Activated CD4-positive, alpha-beta T cell treated with anti-CD3 and anti-CD28 coated beads, Interleukin-2, amount 10 ng/mL, durations not matched to agents 7 days and 5 days (primary cell): ENCODE measurements at regions not wholly inside any gene's neighbourhood (a gene's known extent, or its start where the extent isn't known, plus 50 kb on each side); places are given as distances from the start of the nearest gene placed in this dataset.

ENCODE experiments used
- CTCF ChIA-PET: fragments of 350-600 bp; sonication (Branson Sonifier 250); formaldehyde crosslinking; loops from one replicate; lab custom pipeline; 2021; ENCODE audit warnings: antibody characterized with exemption; lab: Charles Lee
- POLR2A ChIA-PET: fragments of 350-600 bp; sonication (Branson Sonifier 250); formaldehyde crosslinking; loops from one replicate; lab custom pipeline; 2021; ENCODE audit warnings: antibody characterized with exemption; lab: Charles Lee
- DNase-seq: peaks from one replicate; pipeline ENCODE4 v3.0.0-alpha.2; 2020
- H3K27ac Mint-ChIP-seq: one replicate; pipeline ENCODE4 v1.8.0; 2021; ENCODE audit warnings: mild to moderate bottlenecking, moderate library complexity, mixed read lengths
- H3K27me3 Mint-ChIP-seq: one replicate; pipeline ENCODE4 v1.8.0; 2021; ENCODE audit warnings: mixed read lengths
- H3K36me3 Mint-ChIP-seq: one replicate; pipeline ENCODE4 v1.8.0; 2021; ENCODE audit warnings: low read depth, mixed read lengths
- H3K4me1 Mint-ChIP-seq: one replicate; pipeline ENCODE4 v1.8.0; 2021; ENCODE audit warnings: mixed read lengths
- H3K4me3 Mint-ChIP-seq: one replicate; pipeline ENCODE4 v1.8.0; 2021; ENCODE audit warnings: mild to moderate bottlenecking, moderate library complexity, mixed read lengths
- H3K9me3 Mint-ChIP-seq: one replicate; pipeline ENCODE4 v1.8.0; 2021; ENCODE audit warnings: mixed read lengths

DNA sequence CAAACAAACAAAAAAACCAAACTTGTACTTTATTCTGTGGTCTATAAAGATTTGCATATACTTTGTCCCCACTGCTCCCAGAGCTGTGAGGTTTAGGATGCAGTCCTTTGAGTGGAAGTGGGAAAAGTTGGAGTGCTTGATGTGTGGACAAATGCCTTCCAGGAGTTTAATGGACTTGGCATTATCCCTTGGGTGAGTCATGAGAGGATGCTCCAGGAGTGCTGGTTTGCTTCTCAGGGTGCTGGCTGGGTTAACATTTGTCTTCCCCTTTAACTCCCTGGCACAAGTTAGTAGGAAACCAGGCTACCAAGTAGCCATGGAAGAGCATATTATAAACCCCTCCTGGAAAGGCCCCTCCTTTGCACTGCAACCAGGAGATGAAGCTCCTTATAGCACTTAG is 417.4 kb upstream of the RIOK2 start:
- peaks cover 10% of the 10 kb centered on the region for H3K9me3 Mint-ChIP-seq
- no peak overlapping the region for H3K4me3 Mint-ChIP-seq
- H3K27ac Mint-ChIP-seq = no peak overlapping the region
- ChIA-PET POLR2A (no interaction called here), CTCF (interaction anchor here (0.8 kb wide), 1 partner anchor 67 kb away, joined by 3 read pairs; no protein-coding TSS in a partner anchor)
- no peaks in the 10 kb centered on the region for H3K4me1 Mint-ChIP-seq
- no peaks in the 10 kb centered on the region for H3K27me3 Mint-ChIP-seq
- no peaks in the 10 kb centered on the region for H3K36me3 Mint-ChIP-seq
- no peak for DNase-seq

DNA sequence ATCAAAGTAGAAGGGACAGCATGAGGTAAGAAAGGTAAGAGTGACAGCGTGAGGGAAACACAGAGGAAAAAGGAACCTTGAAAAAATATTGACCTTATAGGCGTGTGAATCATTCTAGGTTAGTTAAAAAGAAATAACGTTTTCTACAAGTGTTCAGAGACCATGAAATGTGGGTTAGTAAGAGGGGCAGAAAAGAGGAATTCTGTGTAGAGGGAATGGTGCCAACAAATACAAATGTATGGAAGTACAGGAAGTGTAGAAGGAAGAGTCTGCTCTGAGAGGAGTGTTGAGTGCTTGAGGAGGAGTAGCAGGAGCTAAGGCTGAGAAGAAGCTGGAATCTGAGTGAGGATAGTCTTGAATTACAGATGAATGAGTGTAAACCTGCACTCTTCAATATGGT is 418.6 kb upstream of the RIOK2 start:
- ChIA-PET POLR2A (no interaction called here), CTCF (no interaction called here)
- no peaks in the 10 kb centered on the region for H3K4me1 Mint-ChIP-seq
- H3K27me3 Mint-ChIP-seq = no peaks in the 10 kb centered on the region
- H3K9me3 Mint-ChIP-seq = peaks cover 10% of the 10 kb centered on the region
- H3K27ac Mint-ChIP-seq = no peak overlapping the region
- no peak overlapping the region for H3K4me3 Mint-ChIP-seq
- no peaks in the 10 kb centered on the region for H3K36me3 Mint-ChIP-seq
- DNase-seq = no peak

DNA sequence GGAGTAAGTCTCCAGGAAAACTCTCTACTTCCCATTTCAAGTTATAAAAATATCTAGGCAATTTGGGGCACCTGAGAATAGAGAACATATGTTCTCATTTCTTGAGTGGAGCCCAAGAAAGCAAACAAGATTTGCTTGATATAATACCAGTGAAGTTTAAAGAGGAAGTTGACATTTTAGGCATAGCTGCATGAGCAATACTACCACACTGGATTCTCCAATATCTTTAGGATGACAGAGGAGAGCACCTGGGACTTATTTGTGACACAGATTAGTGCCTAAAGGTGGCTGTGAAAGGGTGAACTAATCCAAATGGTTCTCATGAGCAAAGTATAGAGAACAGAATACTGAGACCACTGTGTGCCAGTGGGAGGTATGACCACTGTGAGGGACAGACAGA is 423.5 kb upstream of the RIOK2 start:
- no peaks in the 10 kb centered on the region for H3K27me3 Mint-ChIP-seq
- no peaks in the 10 kb centered on the region for H3K4me1 Mint-ChIP-seq
- H3K9me3 Mint-ChIP-seq = no peaks in the 10 kb centered on the region
- no peak overlapping the region for H3K27ac Mint-ChIP-seq
- ChIA-PET POLR2A (no interaction called here), CTCF (no interaction called here)
- no peak for DNase-seq
- H3K4me3 Mint-ChIP-seq = no peak overlapping the region
- H3K36me3 Mint-ChIP-seq = no peaks in the 10 kb centered on the region

DNA sequence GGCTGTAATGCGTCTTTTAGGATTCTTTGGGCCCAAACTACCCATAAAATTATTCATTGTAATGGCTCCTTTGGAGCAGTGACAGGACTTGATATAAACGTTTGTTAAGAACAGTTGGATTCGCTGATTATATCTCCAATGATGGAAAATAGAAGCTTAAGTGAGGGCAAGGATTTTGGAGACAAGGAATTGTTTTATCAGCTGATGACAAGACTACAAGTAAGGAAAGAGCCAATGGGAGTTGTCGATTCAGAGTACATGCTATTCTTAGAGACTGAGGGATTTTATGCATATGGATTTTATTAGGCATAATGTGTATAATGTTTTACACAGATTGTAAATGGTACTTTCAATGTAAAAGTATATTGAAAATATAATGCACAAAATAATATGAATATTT is 425.5 kb upstream of the RIOK2 start:
- H3K4me3 Mint-ChIP-seq = no peak overlapping the region
- H3K27me3 Mint-ChIP-seq = peaks cover 1% of the 10 kb centered on the region
- POLR2A ChIA-PET = no interaction called here
- no peak for DNase-seq
- CTCF ChIA-PET = no interaction called here
- no peaks in the 10 kb centered on the region for H3K36me3 Mint-ChIP-seq
- H3K9me3 Mint-ChIP-seq = no peaks in the 10 kb centered on the region
- H3K27ac Mint-ChIP-seq = no peak overlapping the region
- no peaks in the 10 kb centered on the region for H3K4me1 Mint-ChIP-seq

DNA sequence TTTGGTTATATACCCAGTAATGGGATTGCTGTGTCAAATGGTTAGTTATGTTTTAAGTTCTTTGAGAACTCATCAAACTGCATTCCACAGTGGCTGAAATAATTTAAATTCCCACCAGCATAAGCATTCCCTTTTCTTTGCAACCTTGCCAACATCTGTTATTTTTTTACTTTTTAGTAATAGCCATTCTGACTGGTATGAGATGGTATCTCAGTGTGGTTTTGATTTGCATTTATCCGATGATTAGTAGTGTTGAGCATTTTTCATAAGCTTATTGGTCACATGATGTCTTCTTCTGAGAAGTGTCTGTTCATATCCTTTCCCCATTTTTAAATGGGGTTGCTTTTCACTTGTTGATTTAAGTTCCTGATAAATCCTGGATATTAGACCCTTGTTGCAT is 435.7 kb upstream of the RIOK2 start:
- Mint-ChIP-seq H3K27me3 (no peaks in the 10 kb centered on the region), H3K9me3 (no peaks in the 10 kb centered on the region), H3K27ac (no peak overlapping the region), H3K36me3 (no peaks in the 10 kb centered on the region), H3K4me3 (no peak overlapping the region), H3K4me1 (no peaks in the 10 kb centered on the region)
- DNase-seq = no peak
- POLR2A ChIA-PET = no interaction called here
- CTCF ChIA-PET = no interaction called here

DNA sequence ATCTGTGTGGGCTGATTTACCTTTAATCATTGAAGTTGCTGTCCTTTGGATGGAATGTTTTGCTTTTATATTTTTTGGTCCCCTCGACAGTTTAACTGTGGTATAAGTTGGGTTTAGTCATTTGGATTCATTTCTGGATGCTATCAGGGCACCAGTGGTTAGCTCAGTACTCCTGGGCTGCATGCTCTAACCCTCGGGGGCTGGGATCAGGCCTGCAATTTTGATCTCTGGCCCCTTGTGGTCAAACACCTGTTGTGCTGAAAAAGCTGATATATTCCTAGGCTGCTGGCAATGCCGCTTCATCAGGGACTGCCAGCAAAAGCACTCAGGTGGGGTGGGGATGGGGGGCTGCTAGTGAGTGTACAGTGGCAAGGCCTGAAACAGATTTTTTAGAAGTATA is 440.4 kb upstream of the RIOK2 start:
- no peaks in the 10 kb centered on the region for H3K36me3 Mint-ChIP-seq
- H3K9me3 Mint-ChIP-seq = no peaks in the 10 kb centered on the region
- ChIA-PET CTCF (no interaction called here), POLR2A (no interaction called here)
- H3K27ac Mint-ChIP-seq = no peak overlapping the region
- no peaks in the 10 kb centered on the region for H3K27me3 Mint-ChIP-seq
- no peak overlapping the region for H3K4me3 Mint-ChIP-seq
- no peak for DNase-seq
- H3K4me1 Mint-ChIP-seq = no peaks in the 10 kb centered on the region

DNA sequence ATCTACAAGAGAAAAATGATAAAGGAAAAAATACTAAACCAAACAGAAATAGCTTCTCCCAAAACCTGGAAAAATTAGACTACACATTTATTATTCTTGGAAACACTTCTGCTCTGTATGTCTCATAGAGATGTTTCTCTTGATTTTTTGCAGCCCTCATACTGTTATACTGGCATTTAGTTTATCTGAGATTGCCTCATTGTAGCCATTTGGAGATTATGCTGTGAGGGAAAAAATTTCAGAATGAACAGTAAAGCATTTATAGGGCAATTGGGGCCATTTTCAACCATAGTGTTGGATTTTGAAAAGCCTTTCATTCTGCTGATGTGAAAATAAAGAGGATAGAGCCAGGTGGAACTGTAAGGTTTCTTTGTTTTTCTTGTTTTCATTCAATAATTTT is 441.8 kb upstream of the RIOK2 start:
- H3K4me1 Mint-ChIP-seq = no peaks in the 10 kb centered on the region
- CTCF ChIA-PET = no interaction called here
- H3K27me3 Mint-ChIP-seq = no peaks in the 10 kb centered on the region
- POLR2A ChIA-PET = no interaction called here
- DNase-seq = no peak
- H3K36me3 Mint-ChIP-seq = no peaks in the 10 kb centered on the region
- no peaks in the 10 kb centered on the region for H3K9me3 Mint-ChIP-seq
- no peak overlapping the region for H3K27ac Mint-ChIP-seq
- no peak overlapping the region for H3K4me3 Mint-ChIP-seq

DNA sequence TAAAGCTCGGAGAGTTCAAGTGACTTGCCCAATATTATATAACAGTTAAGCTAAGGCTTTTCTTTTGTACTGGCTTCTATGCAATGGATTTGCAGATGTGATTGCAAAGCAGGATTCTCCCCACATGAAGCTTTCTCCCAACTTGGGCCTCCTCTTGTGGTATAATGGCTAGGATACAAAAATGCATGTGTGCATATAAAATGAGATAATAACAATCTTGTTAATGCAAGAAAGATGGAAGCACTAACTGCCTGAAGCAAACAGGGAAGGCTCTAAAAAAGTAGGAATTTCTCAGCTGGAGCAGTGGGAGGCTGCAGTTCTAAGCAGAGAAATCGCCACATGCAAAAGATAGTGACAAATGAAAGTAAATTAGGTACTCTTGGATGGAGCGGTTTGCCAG is 444.2 kb upstream of the RIOK2 start:
- ChIA-PET CTCF (no interaction called here), POLR2A (no interaction called here)
- no peak for DNase-seq
- Mint-ChIP-seq H3K4me1 (no peaks in the 10 kb centered on the region), H3K27ac (no peak overlapping the region), H3K27me3 (no peaks in the 10 kb centered on the region), H3K36me3 (no peaks in the 10 kb centered on the region), H3K4me3 (no peak overlapping the region), H3K9me3 (no peaks in the 10 kb centered on the region)

DNA sequence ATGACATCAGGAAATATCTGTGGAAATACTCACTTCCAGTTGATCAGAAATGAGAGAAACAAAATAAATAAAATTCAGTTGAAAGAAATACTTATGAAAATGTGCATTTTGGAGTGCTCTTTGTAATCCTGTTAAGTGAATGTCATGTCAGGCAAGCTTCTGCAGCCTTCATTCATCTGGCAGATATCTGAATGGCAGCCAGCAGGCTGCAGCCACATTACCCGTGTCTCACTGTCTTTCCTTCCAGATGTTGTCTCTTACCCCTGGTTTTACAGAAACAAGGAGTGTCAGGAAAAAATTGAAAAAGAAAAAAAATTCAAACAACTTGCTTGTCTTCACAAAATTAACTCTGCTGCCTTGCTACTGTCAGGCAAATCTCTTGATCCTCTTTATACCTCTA is 445.0 kb upstream of the RIOK2 start:
- H3K27me3 Mint-ChIP-seq = no peaks in the 10 kb centered on the region
- DNase-seq = no peak
- H3K9me3 Mint-ChIP-seq = no peaks in the 10 kb centered on the region
- no peak overlapping the region for H3K4me3 Mint-ChIP-seq
- ChIA-PET POLR2A (no interaction called here), CTCF (no interaction called here)
- H3K27ac Mint-ChIP-seq = no peak overlapping the region
- no peaks in the 10 kb centered on the region for H3K4me1 Mint-ChIP-seq
- no peaks in the 10 kb centered on the region for H3K36me3 Mint-ChIP-seq

DNA sequence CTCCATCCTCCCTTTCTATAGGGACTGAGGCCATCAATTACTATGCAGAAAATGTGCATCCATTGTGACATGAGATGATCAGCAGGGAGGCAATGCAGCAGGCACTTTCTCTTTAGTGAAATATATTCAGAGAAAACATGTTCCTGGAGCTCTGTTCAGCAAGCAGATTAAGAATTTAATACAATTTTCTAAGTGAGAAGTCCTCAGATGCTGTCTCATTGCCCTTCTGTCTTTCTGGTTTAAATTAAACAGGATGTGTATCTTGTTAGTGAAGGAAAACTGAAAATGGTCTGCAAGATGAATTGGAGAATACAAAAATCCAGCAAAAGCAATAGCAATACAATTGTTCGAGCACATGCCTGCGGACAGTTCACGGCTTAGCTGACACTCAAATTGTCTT is 445.8 kb upstream of the RIOK2 start:
- no peaks in the 10 kb centered on the region for H3K27me3 Mint-ChIP-seq
- DNase-seq = no peak
- no peak overlapping the region for H3K27ac Mint-ChIP-seq
- CTCF ChIA-PET = no interaction called here
- H3K36me3 Mint-ChIP-seq = no peaks in the 10 kb centered on the region
- no peaks in the 10 kb centered on the region for H3K9me3 Mint-ChIP-seq
- H3K4me1 Mint-ChIP-seq = no peaks in the 10 kb centered on the region
- POLR2A ChIA-PET = no interaction called here
- no peak overlapping the region for H3K4me3 Mint-ChIP-seq

DNA sequence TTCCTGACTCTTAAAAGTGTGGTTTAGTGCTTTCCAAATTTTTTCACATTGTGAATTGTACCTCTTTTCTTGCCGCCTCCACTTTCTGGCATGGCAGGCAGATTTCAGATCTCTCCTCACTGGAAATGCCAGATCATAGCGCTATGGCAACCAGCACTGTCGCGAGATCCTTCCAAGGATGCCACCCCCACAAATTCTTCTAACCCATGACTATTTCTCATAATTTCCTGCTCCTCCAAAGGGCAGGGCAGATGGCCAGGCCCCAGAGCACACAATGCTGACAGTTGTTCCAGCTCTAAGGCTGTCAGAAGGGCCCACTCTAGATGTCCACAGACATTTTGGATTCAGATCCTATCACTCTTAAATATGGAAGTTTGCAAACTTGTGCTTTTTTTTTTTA is 446.2 kb upstream of the RIOK2 start:
- Mint-ChIP-seq H3K9me3 (no peaks in the 10 kb centered on the region), H3K36me3 (no peaks in the 10 kb centered on the region), H3K4me3 (no peak overlapping the region), H3K27me3 (no peaks in the 10 kb centered on the region), H3K4me1 (no peaks in the 10 kb centered on the region), H3K27ac (no peak overlapping the region)
- POLR2A ChIA-PET = no interaction called here
- DNase-seq = no peak
- CTCF ChIA-PET = no interaction called here

DNA sequence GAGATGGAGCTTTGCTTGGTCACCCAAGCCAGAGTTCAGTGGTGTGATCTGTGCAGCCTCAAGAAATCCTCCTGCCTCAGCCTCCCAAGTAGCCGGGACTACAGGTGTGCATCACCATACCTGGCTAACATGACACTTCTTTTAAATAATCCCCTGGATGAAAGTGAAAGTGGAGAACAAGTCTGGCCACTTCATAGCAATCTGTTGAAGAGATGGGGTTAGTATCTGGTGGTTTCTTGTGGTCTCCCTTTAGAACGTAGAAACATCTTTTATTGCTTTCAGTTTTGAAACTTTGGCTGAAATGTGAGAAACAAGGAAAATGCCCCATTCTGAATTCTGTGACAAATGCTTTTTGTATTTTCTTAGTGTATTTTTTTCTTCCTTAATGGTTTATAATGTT is 452.5 kb upstream of the RIOK2 start:
- POLR2A ChIA-PET = no interaction called here
- CTCF ChIA-PET = no interaction called here
- H3K27me3 Mint-ChIP-seq = no peaks in the 10 kb centered on the region

DNA sequence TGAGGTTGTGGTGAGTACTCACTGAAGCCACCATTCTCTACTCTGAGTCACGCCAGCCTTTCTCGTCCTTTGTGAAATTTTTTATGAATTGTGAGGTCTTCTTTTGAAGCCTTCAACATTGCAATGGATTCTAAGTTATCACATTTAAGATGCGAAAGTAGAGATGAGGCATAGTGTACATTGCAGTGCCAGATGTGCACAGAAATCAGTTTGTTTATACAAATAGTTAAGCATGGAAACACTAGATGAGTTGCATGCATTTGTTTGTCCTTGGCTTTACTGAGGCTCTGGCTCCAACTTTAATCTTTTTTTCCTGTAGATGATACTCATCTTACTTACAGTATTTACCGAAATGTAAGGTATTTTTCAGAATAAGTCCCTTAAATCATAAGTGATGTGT is 453.7 kb upstream of the RIOK2 start:
- Mint-ChIP-seq H3K36me3 (no peaks in the 10 kb centered on the region), H3K4me3 (no peak overlapping the region), H3K27me3 (no peaks in the 10 kb centered on the region), H3K4me1 (no peaks in the 10 kb centered on the region), H3K27ac (no peak overlapping the region), H3K9me3 (peaks cover 2% of the 10 kb centered on the region)
- ChIA-PET CTCF (no interaction called here), POLR2A (no interaction called here)
- DNase-seq = no peak

More for the DNA sequence above, 452.5 kb upstream of the RIOK2 start:
- H3K4me1 Mint-ChIP-seq = no peaks in the 10 kb centered on the region
- H3K36me3 Mint-ChIP-seq = no peaks in the 10 kb centered on the region
- H3K9me3 Mint-ChIP-seq = no peaks in the 10 kb centered on the region
- no peak overlapping the region for H3K4me3 Mint-ChIP-seq
- DNase-seq = no peak
- H3K27ac Mint-ChIP-seq = no peak overlapping the region

DNA sequence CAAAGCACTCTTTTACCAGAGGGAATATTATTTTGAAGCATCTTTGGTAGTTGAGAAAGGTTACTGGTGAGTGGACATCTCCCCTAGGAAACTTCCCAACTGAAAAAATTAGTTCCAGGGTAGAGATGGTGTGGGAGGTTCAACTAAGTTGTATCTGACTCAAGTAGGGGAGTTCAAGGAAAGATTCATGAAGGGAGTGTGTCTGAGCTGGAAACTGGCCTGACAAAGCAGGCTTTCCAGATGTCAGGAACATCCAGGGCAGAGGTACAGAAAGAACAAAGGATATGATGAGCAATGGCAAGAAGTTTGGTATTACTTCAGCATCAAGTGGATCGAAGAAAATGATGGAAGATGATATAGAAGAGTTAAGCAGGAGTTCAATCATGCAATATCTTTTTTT is 458.0 kb upstream of the RIOK2 start:
- no peak for DNase-seq
- ChIA-PET POLR2A (no interaction called here), CTCF (no interaction called here)
- Mint-ChIP-seq H3K36me3 (no peaks in the 10 kb centered on the region), H3K27ac (no peak overlapping the region), H3K4me1 (no peaks in the 10 kb centered on the region), H3K9me3 (peaks cover 2% of the 10 kb centered on the region), H3K4me3 (no peak overlapping the region), H3K27me3 (no peaks in the 10 kb centered on the region)

DNA sequence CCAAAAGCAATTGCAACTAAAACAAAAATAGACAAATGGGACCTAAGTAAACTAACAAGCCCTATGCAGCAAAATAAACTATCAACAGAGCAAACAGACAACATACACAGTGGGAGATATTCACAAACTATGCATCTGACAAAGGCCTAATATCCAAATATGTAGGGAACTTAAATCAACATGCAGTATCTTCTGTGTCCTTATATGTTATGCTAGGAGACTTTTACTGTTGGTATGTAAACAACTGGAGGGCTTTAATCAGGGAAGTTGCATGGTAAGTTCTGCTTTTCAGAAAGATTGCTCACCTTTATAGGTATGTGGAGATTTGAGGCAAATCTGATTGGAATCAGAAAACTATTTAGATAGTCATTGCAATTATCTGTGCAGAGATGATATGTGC is 461.2 kb upstream of the RIOK2 start:
- POLR2A ChIA-PET = no interaction called here
- Mint-ChIP-seq H3K4me1 (no peaks in the 10 kb centered on the region), H3K4me3 (no peak overlapping the region), H3K36me3 (no peaks in the 10 kb centered on the region), H3K27me3 (no peaks in the 10 kb centered on the region), H3K9me3 (peaks cover 2% of the 10 kb centered on the region), H3K27ac (no peak overlapping the region)
- DNase-seq = no peak
- CTCF ChIA-PET = no interaction called here
